HUES6 (cell line): ENCODE measurements at regions not wholly inside any gene's neighbourhood (a gene's known extent, or its start where the extent isn't known, plus 50 kb on each side); places are given as distances from the start of the nearest gene placed in this dataset.

Experiments used
- H3K27ac ChIP-seq: 2 replicates; pipeline ENCODE4 v1.7.0; 2013; ENCODE audit warnings: low read depth, mild to moderate bottlenecking, low read length, inconsistent platforms
- H3K27me3 ChIP-seq: 2 replicates; pipeline ENCODE4 v1.6.1; 2013; ENCODE audit warnings: low read length; ENCODE audit not compliant: control insufficient read depth, insufficient read depth
- H3K36me3 ChIP-seq: 2 replicates; pipeline ENCODE4 v1.6.1; 2013; ENCODE audit warnings: low read length; ENCODE audit not compliant: control insufficient read depth, insufficient read depth
- H3K4me1 ChIP-seq: 2 replicates; pipeline ENCODE4 v1.6.1; 2013; ENCODE audit warnings: low read length; ENCODE audit not compliant: control insufficient read depth, insufficient read depth
- H3K4me3 ChIP-seq: 2 replicates; pipeline ENCODE4 v1.5.1; 2013; ENCODE audit warnings: low read depth, low read length
- H3K9ac ChIP-seq: one replicate; pipeline ENCODE4 v1.6.1; 2013; ENCODE audit warnings: mild to moderate bottlenecking, low read length
- H3K9me3 ChIP-seq: 2 replicates; pipeline ENCODE4 v1.6.1; 2013; ENCODE audit warnings: low read depth, low read length; ENCODE audit not compliant: control insufficient read depth, insufficient read depth

DNA sequence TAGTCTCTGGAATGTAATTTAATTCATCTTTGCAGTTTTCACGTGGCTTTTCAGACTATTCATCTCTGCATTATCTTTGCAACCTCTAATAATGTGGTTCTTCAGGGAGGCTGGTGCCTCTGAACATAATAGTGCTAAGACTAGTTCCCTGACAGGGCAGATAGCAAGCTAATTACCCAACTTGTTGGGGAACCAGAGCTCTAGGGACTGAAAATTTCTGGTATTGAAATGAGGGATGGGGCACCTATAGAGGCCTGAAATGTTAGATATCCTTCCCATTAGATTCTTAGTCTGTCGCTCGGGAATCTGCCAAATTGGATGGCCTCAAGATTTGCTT lies 693.6 kb upstream of the MAP3K7 start:
- Histone ChIP-seq H3K9me3 (no peaks in the 10 kb centered on the region), H3K27ac (no peak overlapping the region), H3K9ac (no peak overlapping the region), H3K27me3 (no peaks in the 10 kb centered on the region; the same call in 1 of the 2 replicates), H3K36me3 (no peaks in the 10 kb centered on the region), H3K4me1 (peaks cover 23% of the 10 kb centered on the region), H3K4me3 (no peak overlapping the region)

DNA sequence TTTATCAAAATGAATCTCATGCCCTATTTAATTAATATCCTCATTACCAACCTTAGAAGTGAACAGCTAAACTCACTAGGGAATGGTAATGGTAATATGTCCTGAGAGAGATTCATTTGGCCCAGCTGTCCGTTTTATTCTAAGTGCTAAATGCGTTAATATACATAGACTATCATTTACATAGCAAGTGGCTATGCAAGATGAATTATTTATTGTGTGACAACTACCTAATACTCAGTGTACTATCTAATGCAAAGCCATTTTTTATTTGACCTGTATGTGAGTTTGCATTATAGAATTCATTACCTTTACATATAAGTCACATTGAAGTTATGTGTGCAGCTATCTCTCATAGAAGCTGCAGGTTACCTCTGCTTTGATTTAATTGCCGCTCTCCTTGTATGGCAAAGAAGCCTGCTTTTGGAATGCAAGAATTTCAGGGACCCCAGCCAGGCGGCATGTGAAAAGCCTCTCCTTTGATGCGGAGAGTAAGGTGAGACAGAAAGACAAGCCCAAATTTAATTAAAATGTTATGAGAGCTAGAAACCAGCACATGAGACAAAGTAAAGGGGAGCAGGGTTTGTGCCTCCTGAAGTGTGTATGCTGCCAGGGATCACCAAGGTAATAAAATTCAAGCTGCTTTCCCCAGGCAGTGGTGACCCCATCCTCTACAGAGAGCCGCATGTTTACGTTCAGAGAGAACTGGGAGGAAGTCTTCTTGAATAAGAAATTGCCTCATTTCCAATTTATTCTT lies 693.0 kb upstream of the MAP3K7 start:
- H3K9ac ChIP-seq = no peak overlapping the region
- no peaks in the 10 kb centered on the region for H3K36me3 ChIP-seq
- no peak overlapping the region for H3K27ac ChIP-seq
- H3K4me3 ChIP-seq = no peak overlapping the region
- no peaks in the 10 kb centered on the region; the same call in 1 of the 2 replicates for H3K27me3 ChIP-seq
- peaks cover 23% of the 10 kb centered on the region for H3K4me1 ChIP-seq
- H3K9me3 ChIP-seq = no peaks in the 10 kb centered on the region

DNA sequence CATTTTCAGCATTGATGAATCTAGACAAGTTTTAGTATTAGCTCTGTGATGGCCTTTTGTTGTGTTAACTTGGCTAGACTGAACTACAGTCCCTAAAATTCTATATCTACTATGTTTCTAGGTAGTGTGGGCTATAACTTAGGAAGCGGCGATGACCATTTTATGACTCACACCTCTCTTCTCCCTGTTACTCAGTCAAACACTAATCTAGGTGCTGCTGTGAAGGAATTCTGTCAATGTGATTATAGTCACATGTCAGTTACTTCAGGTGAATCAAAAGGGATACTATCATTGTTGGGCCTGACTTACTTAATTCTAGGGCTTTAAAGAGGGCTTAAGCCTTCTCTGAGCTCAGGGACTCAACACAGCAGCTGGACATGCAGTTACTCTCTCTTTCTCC lies 691.5 kb upstream of the MAP3K7 start:
- Histone ChIP-seq H3K9ac (no peak overlapping the region), H3K27me3 (no peaks in the 10 kb centered on the region), H3K27ac (no peak overlapping the region), H3K4me3 (no peak overlapping the region), H3K36me3 (no peaks in the 10 kb centered on the region), H3K9me3 (no peaks in the 10 kb centered on the region), H3K4me1 (peaks cover 23% of the 10 kb centered on the region)

DNA sequence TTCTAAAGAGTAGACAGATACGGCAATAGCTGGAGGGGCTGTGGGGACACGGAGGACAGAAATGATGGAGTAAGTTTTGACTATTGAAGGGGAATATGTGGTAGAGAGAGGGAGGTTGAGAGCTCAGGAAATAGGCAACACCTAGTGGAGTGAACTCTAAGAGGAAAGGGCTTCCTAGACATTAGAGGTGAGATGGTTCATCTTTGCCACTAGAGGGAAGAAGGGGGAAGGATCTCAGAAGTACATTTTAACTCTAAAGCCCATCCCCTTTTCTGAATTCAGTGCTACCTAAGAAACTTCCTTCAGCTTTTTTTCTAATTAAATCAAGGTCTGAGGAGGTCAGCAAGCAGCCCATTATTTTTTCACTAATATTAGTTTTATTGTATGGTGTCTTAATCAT lies 689.4 kb upstream of the MAP3K7 start:
- no peaks in the 10 kb centered on the region for H3K27me3 ChIP-seq
- no peak overlapping the region for H3K4me3 ChIP-seq
- H3K36me3 ChIP-seq = no peaks in the 10 kb centered on the region
- no peak overlapping the region for H3K9ac ChIP-seq
- H3K4me1 ChIP-seq = peaks cover 23% of the 10 kb centered on the region
- peaks cover 6% of the 10 kb centered on the region for H3K9me3 ChIP-seq
- H3K27ac ChIP-seq = no peak overlapping the region

DNA sequence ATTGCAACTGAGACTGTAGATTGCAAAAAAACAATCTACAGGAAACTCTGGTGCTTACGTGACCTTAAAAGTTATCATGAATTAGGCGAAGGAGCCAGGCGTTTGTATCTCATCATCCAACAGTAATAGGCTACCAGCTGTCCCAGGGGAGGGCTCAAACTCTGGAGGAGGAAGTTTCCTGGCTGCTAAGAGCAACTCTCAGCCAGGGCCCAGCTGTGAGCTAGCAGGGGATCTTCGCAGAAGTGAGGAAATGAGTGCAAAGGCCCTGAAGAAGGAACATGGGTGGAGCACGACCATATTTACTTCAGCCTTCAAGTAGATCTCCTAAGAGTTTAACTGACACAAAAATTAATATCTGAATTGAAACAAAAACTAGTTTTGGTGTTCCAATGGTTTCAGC lies 686.9 kb upstream of the MAP3K7 start:
- no peaks in the 10 kb centered on the region for H3K27me3 ChIP-seq
- no peak overlapping the region for H3K4me3 ChIP-seq
- no peak overlapping the region for H3K27ac ChIP-seq
- no peaks in the 10 kb centered on the region for H3K36me3 ChIP-seq
- H3K9me3 ChIP-seq = peaks cover 10% of the 10 kb centered on the region
- H3K4me1 ChIP-seq = peaks cover 4% of the 10 kb centered on the region; the same call in 1 of the 2 replicates
- no peak overlapping the region for H3K9ac ChIP-seq

DNA sequence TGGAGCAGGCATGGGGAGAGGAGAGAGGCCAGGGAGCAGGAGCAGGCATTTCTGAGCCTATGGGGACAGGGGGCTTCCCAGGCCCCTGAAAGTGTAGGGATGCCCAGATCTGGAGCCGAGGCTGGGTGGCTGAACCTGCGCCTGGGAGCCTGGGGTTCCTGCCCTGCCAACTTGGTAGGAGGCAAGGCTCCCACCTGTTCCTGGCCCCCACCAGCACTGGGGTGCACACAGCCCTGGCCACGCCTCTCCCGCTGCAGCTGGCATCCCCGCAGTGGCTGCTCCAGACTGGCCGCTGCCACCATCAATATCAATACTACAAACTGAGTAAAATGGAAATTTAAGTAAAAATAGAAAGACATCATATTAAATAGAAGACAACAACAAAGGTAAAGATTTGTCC lies 684.9 kb upstream of the MAP3K7 start:
- Histone ChIP-seq H3K27ac (no peak overlapping the region), H3K36me3 (no peaks in the 10 kb centered on the region), H3K9me3 (peaks cover 10% of the 10 kb centered on the region), H3K4me3 (no peak overlapping the region), H3K9ac (no peak overlapping the region), H3K4me1 (no peaks in the 10 kb centered on the region), H3K27me3 (no peaks in the 10 kb centered on the region)

DNA sequence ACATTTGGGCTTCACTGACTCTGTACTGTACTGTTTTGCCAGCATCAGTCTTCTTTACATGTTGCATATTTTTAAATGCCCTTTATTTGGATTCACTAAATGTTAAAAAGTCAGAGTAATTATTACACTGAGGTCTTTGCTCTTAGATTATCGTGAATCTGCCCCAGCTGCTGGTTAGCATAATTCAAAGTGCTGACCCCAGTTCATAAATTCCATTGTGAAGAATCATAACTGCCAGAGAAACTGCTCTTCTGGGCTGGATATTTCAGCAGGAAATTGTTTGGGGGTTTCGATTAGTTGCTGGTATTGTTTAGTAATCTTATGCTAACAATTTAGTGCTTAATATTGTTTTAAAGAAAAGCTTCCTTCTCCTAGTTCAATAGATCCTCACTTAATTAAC lies 682.1 kb upstream of the MAP3K7 start:
- no peak overlapping the region for H3K9ac ChIP-seq
- no peaks in the 10 kb centered on the region for H3K27me3 ChIP-seq
- H3K9me3 ChIP-seq = peaks cover 10% of the 10 kb centered on the region
- no peaks in the 10 kb centered on the region for H3K4me1 ChIP-seq
- no peak overlapping the region for H3K27ac ChIP-seq
- H3K36me3 ChIP-seq = no peaks in the 10 kb centered on the region
- H3K4me3 ChIP-seq = no peak overlapping the region

DNA sequence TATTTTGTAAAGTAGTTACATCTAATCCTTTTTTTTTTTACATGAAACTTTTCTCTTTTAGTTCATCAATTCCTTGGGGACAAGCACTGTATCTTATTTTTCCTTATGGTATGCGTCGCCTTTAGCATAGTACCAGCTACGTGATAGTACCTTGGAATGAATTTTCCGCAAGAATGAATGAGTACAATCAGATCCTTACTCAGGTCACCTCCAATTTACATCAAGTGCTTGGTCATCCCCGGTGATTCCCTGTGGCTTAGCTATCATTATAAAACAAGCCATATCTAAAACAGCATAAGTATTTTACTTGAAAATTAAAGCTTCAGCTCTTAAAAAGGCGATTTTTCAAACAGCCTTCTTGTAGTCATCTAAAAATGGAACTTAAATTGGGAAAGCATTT lies 680.4 kb upstream of the MAP3K7 start:
- H3K27ac ChIP-seq = no peak overlapping the region
- H3K27me3 ChIP-seq = no peaks in the 10 kb centered on the region
- H3K4me1 ChIP-seq = no peaks in the 10 kb centered on the region
- no peak overlapping the region for H3K4me3 ChIP-seq
- H3K9me3 ChIP-seq = peaks cover 10% of the 10 kb centered on the region
- no peak overlapping the region for H3K9ac ChIP-seq
- H3K36me3 ChIP-seq = no peaks in the 10 kb centered on the region

DNA sequence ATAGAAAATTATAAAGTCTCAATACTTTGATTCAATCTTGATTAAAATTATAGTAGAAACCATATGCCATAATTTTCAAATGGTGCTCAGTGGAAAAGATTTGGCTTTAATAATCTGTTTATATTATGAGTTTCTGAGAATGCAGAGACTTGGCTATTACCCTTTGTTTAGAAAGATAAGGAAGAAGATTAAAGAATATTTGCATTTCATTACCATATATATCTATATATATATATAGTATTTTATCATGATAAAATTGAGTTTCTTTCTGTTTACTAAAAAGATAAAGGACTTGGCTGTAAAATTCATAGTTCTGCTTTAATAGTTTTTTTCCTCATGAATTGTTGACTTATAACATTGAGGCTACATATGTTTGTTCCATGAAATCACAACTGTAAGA lies 679.3 kb upstream of the MAP3K7 start:
- Histone ChIP-seq H3K9me3 (0 out of 2 replicates have a peak, but pooled peaks cover 3% of the 10 kb centered on the region), H3K4me3 (no peak overlapping the region), H3K36me3 (no peaks in the 10 kb centered on the region), H3K9ac (no peak overlapping the region), H3K4me1 (no peaks in the 10 kb centered on the region), H3K27me3 (no peaks in the 10 kb centered on the region), H3K27ac (no peak overlapping the region)

DNA sequence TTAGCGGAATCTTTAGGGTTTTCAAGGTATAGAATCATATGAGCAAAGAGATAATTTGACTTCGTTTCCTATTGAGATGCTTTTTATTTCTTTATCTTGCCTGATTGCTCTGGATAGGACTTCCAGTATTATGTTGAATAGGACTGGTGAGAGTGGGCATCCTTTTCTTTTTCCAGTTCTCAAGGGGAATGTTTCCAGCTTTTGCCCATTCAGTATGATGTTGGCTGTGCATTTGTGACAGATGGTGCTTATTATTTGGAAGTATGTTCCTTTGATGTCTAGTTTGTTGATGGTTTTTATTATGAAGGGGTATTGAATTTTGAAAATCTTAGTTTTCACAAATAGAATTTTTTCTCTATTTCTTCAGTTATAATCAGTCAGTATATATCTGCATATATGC lies 656.6 kb upstream of the MAP3K7 start:
- H3K36me3 ChIP-seq = no peaks in the 10 kb centered on the region
- H3K27ac ChIP-seq = no peak overlapping the region

DNA sequence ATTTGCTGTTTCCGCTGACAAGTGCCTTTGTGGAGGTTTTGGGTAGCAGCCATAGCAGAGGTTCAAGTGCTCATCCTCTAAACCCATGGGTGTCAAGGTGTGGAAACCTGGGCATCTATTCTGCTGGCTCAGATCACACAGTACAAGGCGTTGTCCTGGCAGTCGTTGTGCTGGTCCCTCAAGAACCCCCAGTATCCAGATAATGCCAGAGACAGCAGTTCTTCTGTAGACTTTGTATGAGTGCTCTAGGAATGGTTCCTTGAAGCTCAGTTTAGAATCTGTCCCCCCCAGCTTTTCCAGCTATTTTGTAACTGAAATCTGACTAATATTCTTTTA lies 655.7 kb upstream of the MAP3K7 start:
- Histone ChIP-seq H3K27me3 (no peaks in the 10 kb centered on the region), H3K4me3 (no peak overlapping the region), H3K9ac (no peak overlapping the region), H3K4me1 (no peaks in the 10 kb centered on the region), H3K27ac (no peak overlapping the region), H3K9me3 (no peaks in the 10 kb centered on the region), H3K36me3 (no peaks in the 10 kb centered on the region)

More for the DNA sequence above, 656.6 kb upstream of the MAP3K7 start:
- Histone ChIP-seq H3K4me3 (no peak overlapping the region), H3K27me3 (no peaks in the 10 kb centered on the region), H3K9ac (no peak overlapping the region), H3K4me1 (no peaks in the 10 kb centered on the region), H3K9me3 (no peaks in the 10 kb centered on the region)
